HG02885 (cell line): ENCODE measurements at regions not wholly inside any gene's neighbourhood (a gene's known extent, or its start where the extent isn't known, plus 50 kb on each side); places are given as distances from the start of the nearest gene placed in this dataset.

Experiments used
- ATAC-seq: cut with Tn5 transposase; IDR thresholded peaks from one replicate; pipeline ENCODE4 v1.9.1; 2021; ENCODE audit warnings: mild to moderate bottlenecking; ENCODE audit not compliant: unreplicated experiment, poor library complexity

DNA sequence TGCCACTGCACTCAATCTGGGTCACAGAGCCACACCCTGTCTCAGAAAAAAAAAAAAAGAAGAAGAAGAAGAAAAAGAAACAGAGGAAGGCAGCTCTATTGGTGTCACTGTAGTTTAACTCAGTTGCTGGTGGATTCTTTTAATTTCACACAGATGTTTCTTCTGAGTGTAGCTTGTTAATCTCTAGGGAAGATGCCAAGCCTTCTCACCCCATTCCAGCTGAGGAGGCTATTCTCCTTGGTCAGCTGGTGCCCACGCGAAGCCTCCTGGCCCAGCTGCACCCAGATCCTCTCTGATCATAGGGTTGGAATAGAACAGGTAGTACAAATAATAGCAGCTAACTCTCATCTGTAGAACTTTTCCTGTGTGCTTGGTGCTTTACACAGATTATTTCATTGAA lies 113.8 kb upstream of the SPRY4 start:
- ATAC-seq: no peak

DNA sequence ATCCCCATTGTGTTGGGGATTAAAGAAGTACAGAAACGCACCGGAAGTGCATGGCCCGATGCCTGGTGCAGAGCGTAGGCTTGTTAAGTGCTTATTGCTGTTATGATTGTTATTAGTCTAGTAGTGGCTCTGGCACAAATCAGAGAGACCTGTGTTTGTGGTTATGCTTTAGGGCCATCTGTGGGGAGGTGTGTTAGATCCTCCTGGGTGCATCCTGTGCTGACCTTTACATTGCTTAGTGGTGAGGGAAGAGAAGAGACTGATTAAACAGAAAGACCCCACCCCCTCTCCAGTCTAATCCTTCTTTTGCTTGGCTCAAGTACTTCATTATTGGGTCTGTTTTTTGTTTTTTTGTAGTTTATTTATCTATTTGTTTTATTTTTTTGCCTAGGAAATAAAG lies 112.7 kb upstream of the SPRY4 start:
- no peak for ATAC-seq

GRCh38 chr5:142435410-142436115 lies 110.7 kb upstream of the SPRY4 start:
- no peak for ATAC-seq

- ATAC-seq: no peak
Observed at GRCh38 chr5:142434322-142434612, 109.4 kb upstream of the SPRY4 start.

DNA sequence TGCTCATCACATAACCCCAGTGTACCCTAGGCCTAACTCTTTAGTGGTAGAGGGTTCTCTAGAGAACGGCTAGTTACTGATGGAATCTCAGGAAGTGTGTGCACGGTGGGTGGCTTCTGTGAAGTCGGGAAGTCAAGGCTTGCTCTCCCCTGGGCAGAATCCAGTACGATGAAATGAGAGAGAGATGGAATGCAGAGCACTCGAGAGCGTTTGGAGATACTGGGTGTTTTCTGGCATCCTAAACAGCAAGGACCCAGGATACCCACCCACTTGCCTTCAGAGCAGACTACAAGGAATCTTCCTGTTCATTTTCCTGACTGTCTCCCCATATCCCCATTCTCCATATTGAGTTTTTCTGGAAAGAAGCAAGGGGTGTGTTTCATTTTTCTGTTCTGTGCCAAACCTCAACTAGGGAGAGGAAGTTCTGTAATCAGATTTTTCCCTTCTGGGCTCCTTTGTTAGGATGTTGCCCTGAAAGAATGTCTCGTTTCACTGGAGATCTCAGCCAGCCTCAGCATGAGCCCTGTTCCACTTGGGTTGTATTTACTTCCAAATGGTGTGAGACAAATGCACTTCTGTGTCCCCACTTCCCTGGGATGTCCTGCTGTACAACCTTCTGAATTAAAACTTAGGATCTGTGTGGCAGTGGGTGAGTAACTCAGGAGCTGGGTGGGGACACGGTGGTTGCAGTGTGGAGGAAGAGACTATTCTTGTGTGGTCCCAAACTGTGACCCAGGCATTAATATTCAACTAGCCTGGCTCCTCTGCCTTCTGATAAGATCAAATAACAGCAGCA lies 108.9 kb upstream of the SPRY4 start:
- ATAC-seq: no peak

GRCh38 chr5:142432961-142433360 lies 108.1 kb upstream of the SPRY4 start:
- ATAC-seq: peak; percentile 32

DNA sequence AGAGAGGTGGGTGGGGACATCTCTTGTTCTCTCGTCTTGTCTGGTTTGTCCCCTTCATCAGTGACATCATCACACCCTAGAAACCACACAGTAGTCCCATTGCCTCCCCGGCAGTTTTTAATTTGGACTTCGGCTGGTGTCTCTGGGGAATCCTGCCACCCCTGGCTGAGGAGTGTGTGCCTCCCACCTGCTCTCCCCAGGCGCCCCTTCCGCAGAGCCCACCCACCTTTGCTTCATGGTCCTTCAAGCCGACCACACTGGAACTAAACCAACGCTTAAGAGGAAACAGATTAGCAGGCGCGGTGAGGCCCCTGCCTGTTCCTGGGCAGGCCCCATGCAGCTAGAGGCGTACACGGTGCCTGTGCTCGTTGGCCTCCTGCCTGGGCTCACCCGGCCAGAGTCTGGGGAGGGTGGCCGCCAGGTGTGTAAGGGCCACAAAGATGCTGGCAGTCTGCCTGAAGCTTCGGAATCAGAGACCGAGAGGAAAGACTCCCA lies 107.6 kb upstream of the SPRY4 start:
- ATAC-seq: peak; percentile 79

GRCh38 chr5:142428773-142429473 lies 104.1 kb upstream of the SPRY4 start:
- no peak for ATAC-seq

DNA sequence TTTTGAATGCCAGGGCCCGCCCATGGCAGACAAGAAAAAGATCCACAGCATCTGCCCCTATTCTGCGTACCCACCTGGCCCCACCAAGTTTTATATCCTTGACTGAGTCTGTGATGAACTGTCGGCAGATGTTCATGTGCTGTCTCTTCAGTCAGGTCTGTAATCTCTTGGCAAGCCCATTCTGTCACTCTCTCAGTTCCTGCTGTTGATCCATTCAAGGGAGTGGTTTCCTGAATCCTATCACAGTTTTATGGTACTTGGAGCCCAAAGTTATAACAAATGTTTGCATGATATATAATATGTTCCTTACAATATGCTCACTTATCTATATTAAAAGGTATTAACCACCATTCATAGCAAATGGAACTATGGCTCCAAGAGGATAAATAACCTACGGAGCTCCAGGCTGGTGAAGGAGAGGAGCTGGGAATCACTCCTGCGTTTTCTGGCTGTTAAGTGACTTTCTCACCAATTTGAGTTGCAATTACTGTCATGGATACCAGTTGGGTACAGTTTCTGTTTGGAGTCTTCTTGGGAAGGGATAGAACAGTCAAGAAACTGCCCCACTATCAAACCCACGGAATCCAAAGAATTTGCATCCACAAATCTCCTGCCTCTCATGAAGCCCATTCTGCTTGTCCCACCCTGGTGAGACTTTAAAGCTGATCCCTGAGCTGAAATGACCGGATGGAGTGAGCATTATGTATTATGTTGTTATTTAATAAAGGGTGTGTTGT lies 103.4 kb upstream of the SPRY4 start:
- no peak for ATAC-seq

DNA sequence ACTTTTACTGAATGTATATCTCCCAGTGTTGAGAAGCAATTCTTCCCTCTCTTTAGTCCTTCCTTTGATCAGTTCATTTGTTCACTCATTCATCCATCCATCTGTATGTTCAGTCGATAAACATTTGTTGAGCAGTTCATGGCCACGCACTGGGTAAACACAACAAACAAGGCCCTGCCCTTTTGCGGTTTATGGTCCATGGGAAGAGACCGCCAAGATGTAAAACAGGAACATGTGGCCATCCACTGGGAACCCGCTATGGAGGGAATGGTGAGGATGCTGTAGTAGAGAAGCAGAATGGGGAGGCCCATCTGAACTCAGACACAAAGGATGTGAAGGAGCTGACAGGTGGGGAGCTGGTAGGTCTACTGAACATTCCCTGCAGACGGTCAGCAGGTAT lies 102.7 kb upstream of the SPRY4 start:
- ATAC-seq: no peak

DNA sequence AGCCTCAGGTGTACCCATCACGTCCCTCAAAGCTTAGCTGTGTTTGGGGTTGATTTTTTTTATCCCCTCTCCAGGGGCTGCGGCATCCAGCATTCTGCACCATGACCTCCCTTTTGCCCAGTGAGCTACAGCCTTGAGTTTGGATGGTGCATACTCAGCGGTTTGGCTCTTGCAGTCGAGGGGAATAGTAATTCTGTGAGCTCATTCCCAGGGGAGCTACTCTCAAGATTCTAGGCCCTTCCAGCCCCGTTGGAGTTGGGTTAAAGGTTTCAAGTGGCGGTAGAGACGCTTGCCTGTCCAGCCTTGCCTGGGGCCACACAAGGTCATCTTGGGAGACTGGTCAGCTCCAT lies 102.2 kb upstream of the SPRY4 start:
- ATAC-seq: no peak

GRCh38 chr5:142426129-142427014 lies 101.6 kb upstream of the SPRY4 start:
- ATAC-seq: no peak

DNA sequence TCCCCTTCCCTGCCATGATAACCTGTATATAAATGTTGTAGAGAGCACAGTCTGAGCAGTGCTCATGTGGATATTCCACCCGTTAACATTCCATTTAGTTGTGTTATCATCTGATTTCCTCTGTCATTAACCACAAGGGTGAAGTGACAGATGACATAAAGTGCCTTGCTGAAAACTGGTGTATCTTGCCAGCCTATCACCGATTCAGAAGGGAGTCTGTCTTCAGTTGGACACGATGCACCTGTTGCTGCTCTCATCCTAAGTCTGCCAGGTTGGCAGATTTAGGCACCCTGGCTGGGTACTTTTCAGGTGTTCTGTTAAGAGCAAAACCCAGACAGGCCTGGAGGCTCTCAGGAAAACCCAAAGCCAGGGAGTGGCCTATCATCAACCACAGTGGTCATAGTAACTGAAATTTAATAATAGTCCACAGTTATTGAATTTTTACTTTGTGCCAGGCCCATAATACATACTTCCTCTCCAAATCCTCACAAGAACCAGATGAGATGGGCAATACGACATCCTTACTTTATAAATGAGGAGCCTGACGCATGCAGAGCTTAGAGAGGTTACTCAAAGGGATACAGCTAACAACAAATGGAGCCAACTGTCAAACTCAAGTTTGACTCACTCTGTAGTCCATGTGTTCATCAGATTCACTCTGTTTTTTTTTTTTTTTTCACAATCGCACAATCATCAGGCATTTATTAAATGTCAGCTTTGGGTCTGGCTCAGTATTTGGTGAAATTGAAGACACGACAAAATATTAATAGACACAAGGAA lies 100.7 kb upstream of the SPRY4 start:
- ATAC-seq: no peak

- ATAC-seq: no peak
Observed at GRCh38 chr5:142422429-142422828, 97.6 kb upstream of the SPRY4 start.

- ATAC-seq: no peak
Observed at GRCh38 chr5:142421621-142422397, 97.0 kb upstream of the SPRY4 start.

- ATAC-seq: no peak
Observed at GRCh38 chr5:142421228-142421617, 96.4 kb upstream of the SPRY4 start.

DNA sequence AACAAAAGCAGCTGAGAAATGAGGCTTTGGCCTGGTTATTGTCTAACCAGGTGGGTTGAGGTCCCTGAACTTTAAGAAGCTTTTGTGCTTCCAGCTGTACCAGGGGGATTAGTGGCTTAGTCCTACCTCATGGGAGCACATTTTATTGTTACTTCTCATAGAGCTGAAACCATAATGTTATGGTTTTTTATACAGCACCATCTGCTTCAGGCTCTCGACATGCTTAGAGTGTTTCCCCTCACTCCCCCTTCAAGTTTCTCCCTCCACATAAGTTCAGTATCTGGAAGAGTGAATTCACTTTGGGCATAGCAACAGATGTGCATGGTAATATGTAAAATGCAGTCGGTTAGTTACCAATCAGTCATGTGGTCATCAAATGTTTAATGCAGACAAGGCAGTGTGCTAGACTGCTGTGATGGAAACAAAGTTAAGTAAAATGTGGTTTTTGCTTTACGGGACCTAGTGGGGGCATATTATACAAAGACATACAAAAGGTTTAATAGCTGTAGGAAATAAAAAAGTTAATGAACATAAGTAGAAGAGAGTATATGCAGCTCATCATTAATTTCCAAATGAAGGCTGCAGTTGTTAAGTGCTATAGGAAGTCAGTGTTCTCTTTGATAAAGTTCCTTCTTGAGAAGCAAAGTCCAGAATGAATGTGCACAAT lies 95.9 kb upstream of the SPRY4 start:
- ATAC-seq: no peak

GRCh38 chr5:142412581-142412980 lies 87.8 kb upstream of the SPRY4 start:
- no peak for ATAC-seq
